ENCODE measurements at regions not wholly inside any gene's neighbourhood (a gene's known extent, or its start where the extent isn't known, plus 50 kb on each side); places are given as distances from the start of the nearest gene placed in this dataset.

GRCh38 chr11:91819777-91820176 is 404.8 kb upstream of the FAT3 start:
- in situ Hi-C loops (cut with MboI; ENCODE audit: low sequenced_read_pairs in 4 of 4) (no loop called here), intact Hi-C loops (cut with DNase I; ENCODE audit: low total_unique reads) (no loop called here)
- Histone ChIP-seq H3K4me1 (no peaks in the 10 kb centered on the region), H3K27me3 (no peaks in the 10 kb centered on the region), H3K4me3 (no peak overlapping the region), H3K9me3 (no peaks in the 10 kb centered on the region), H3K36me3 (no peaks in the 10 kb centered on the region), H3K27ac (no peak overlapping the region)
- ATAC-seq (no peak), DNase-seq (no peak)
- no peak for TF ChIP-seq CTCF (IDR thresholded peaks at IDR 0.05 in 4 of 5, conservative IDR thresholded peaks at IDR 0.05 in 1 of 5)
- no peak for TF ChIP-seq POLR2A (IDR thresholded peaks at IDR 0.05)

- DNase-seq (no peak), ATAC-seq (no peak)
- in situ Hi-C loops (cut with MboI; ENCODE audit: low sequenced_read_pairs in 4 of 4) (no loop called here), intact Hi-C loops (cut with DNase I; ENCODE audit: low total_unique reads) (no loop called here)
- no peaks in the 10 kb centered on the region for H3K27me3 ChIP-seq
- H3K4me1 ChIP-seq: no peaks in the 10 kb centered on the region
- H3K4me3 ChIP-seq: no peak overlapping the region
- H3K36me3 ChIP-seq: no peaks in the 10 kb centered on the region
- H3K27ac ChIP-seq: no peak overlapping the region
- no peaks in the 10 kb centered on the region for H3K9me3 ChIP-seq
- TF ChIP-seq POLR2A (IDR thresholded peaks at IDR 0.05): no peak
- no peak for TF ChIP-seq CTCF (IDR thresholded peaks at IDR 0.05 in 4 of 5, conservative IDR thresholded peaks at IDR 0.05 in 1 of 5)
Observed at GRCh38 chr11:91819195-91819594, 405.4 kb upstream of the FAT3 start.

GRCh38 chr11:91817996-91818395 is 406.6 kb upstream of the FAT3 start:
- no peak for DNase-seq
- no peaks in the 10 kb centered on the region for H3K4me1 ChIP-seq
- no peaks in the 10 kb centered on the region for H3K36me3 ChIP-seq
- in situ Hi-C loops (cut with MboI; ENCODE audit: low sequenced_read_pairs in 4 of 4) (no loop called here), intact Hi-C loops (cut with DNase I; ENCODE audit: low total_unique reads) (no loop called here)
- TF ChIP-seq CTCF (IDR thresholded peaks at IDR 0.05 in 4 of 5, conservative IDR thresholded peaks at IDR 0.05 in 1 of 5): no peak
- no peak for TF ChIP-seq POLR2A (IDR thresholded peaks at IDR 0.05)
- ATAC-seq: no peak
- no peaks in the 10 kb centered on the region for H3K9me3 ChIP-seq
- H3K27ac ChIP-seq: no peak overlapping the region
- no peaks in the 10 kb centered on the region for H3K27me3 ChIP-seq
- H3K4me3 ChIP-seq: no peak overlapping the region

GRCh38 chr11:91813263-91813662 is 411.4 kb upstream of the FAT3 start:
- no peaks in the 10 kb centered on the region for H3K27me3 ChIP-seq
- H3K27ac ChIP-seq: no peak overlapping the region
- H3K4me3 ChIP-seq: no peak overlapping the region
- no peaks in the 10 kb centered on the region for H3K36me3 ChIP-seq
- no peaks in the 10 kb centered on the region for H3K4me1 ChIP-seq
- in situ Hi-C loops (cut with MboI; ENCODE audit: low sequenced_read_pairs in 4 of 4): no loop called here
- no peak for ATAC-seq
- TF ChIP-seq CTCF (IDR thresholded peaks at IDR 0.05 in 4 of 5, conservative IDR thresholded peaks at IDR 0.05 in 1 of 5): no peak
- TF ChIP-seq POLR2A (IDR thresholded peaks at IDR 0.05): no peak
- no peaks in the 10 kb centered on the region for H3K9me3 ChIP-seq
- intact Hi-C loops (cut with DNase I; ENCODE audit: low total_unique reads): no loop called here
- DNase-seq: no peak

- TF ChIP-seq POLR2A (IDR thresholded peaks at IDR 0.05) (no peak), CTCF (IDR thresholded peaks at IDR 0.05 in 4 of 5, conservative IDR thresholded peaks at IDR 0.05 in 1 of 5) (no peak)
- Histone ChIP-seq H3K4me3 (no peak overlapping the region), H3K9me3 (no peaks in the 10 kb centered on the region), H3K4me1 (no peaks in the 10 kb centered on the region), H3K36me3 (no peaks in the 10 kb centered on the region), H3K27me3 (no peaks in the 10 kb centered on the region), H3K27ac (no peak overlapping the region)
- DNase-seq: no peak
- intact Hi-C loops (cut with DNase I; ENCODE audit: low total_unique reads): no loop called here
- ATAC-seq: no peak
- in situ Hi-C loops (cut with MboI; ENCODE audit: low sequenced_read_pairs in 4 of 4): no loop called here
Observed at GRCh38 chr11:91810871-91811270, 413.7 kb upstream of the FAT3 start.
